Adipocyte (in vitro differentiated cells): ENCODE measurements at regions not wholly inside any gene's neighbourhood (a gene's known extent, or its start where the extent isn't known, plus 50 kb on each side); places are given as distances from the start of the nearest gene placed in this dataset.

ENCODE experiments used
- DNase-seq: peaks from one replicate; pipeline ENCODE4 v3.0.0-alpha.2; 2015; ENCODE audit warnings: low read depth
- H3K27me3 ChIP-seq: replicated peaks from 2 replicates; pipeline ENCODE4 v1.7.0; 2013; ENCODE audit warnings: mild to moderate bottlenecking, low read length, moderate library complexity; ENCODE audit not compliant: control insufficient read depth, insufficient read depth
- H3K36me3 ChIP-seq: 2 replicates; pipeline ENCODE4 v1.7.0; 2013; ENCODE audit warnings: low read length, mild to moderate bottlenecking, moderate library complexity; ENCODE audit not compliant: control insufficient read depth, insufficient read depth, severe bottlenecking
- H3K4me1 ChIP-seq: 2 replicates; pipeline ENCODE4 v1.7.0; 2013; ENCODE audit warnings: mild to moderate bottlenecking, low read length, moderate library complexity; ENCODE audit not compliant: control insufficient read depth, insufficient read depth
- H3K4me3 ChIP-seq: 2 replicates; pipeline ENCODE4 v1.7.0; 2013; ENCODE audit warnings: mild to moderate bottlenecking, low read length, moderate library complexity
- H3K9ac ChIP-seq: 2 replicates; pipeline ENCODE4 v1.7.0; 2013; ENCODE audit warnings: mild to moderate bottlenecking, low read length, moderate library complexity
- H3K9me3 ChIP-seq: 2 replicates; pipeline ENCODE4 v1.7.0; 2013; ENCODE audit warnings: mild to moderate bottlenecking, low read length, moderate library complexity; ENCODE audit not compliant: control insufficient read depth

DNA sequence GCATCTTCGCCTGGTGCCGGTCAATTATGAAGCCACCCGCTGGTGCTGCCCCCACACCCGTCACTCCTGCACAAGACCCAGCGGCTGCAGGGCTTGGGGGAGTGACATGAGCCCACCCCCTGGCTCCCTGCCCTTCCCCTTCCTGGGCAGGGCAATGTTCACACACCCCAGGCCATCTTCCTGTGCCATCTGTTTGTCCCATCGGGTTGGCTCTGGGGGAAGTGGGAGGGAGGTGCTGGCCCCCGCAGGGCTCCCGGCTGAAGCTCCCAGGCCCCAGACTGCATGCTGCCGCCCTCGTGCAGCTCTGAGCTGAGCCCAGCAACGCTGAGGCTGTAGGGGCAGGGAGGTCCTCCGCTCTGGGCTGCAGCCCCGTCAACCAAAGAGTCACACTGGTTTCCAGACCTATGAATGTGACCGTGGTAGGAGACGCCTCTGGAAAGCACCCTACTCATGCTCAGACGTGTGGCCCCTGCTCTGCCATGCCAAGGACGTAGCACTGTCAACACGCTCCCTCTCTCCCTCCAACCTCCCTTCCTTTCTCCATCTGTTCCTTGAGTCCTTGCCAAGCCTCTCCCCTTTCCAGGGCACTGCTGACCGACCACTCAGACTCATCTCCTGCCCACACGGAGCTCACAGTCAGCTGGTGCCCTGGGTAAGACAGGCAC is 140.4 kb downstream of the ENGASE start:
- H3K9me3 ChIP-seq: no peaks in the 10 kb centered on the region
- DNase-seq: no peak
- no peaks in the 10 kb centered on the region for H3K36me3 ChIP-seq
- no peak overlapping the region for H3K4me3 ChIP-seq
- no peaks in the 10 kb centered on the region for H3K4me1 ChIP-seq
- no peak overlapping the region for H3K9ac ChIP-seq
- H3K27me3 ChIP-seq: peaks cover 54% of the 10 kb centered on the region

DNA sequence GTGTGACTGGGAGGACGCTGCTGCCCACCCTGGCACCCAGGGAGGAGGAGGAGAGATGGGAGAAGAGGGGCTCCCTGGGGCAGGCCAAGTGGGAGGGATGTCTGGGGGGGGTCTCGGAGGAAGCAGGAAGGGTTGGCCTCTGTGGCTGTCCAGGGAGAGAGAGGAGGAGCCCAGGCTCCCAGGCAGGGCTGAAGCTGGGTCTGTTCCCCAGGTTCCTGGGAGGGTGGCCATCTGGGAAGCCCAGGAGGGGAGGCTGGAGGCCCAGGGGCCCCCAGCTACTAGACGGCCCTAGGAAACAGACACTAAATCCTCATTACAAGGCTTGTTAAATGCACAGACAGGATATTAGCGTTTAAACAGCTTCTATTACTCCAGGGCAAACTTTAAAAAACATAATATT is 139.8 kb downstream of the ENGASE start:
- no peaks in the 10 kb centered on the region for H3K36me3 ChIP-seq
- H3K9ac ChIP-seq: no peak overlapping the region
- DNase-seq: no peak
- no peak overlapping the region for H3K4me3 ChIP-seq
- H3K27me3 ChIP-seq: peaks cover 56% of the 10 kb centered on the region
- H3K4me1 ChIP-seq: no peaks in the 10 kb centered on the region
- H3K9me3 ChIP-seq: no peaks in the 10 kb centered on the region

- no peaks in the 10 kb centered on the region for H3K36me3 ChIP-seq
- no peaks in the 10 kb centered on the region for H3K4me1 ChIP-seq
- H3K9ac ChIP-seq: no peak overlapping the region
- no peak overlapping the region for H3K4me3 ChIP-seq
- no peak for DNase-seq
- no peaks in the 10 kb centered on the region for H3K9me3 ChIP-seq
- peaks cover 61% of the 10 kb centered on the region for H3K27me3 ChIP-seq
Observed at GRCh38 chr17:79213305-79213704, 138.7 kb downstream of the ENGASE start.

DNA sequence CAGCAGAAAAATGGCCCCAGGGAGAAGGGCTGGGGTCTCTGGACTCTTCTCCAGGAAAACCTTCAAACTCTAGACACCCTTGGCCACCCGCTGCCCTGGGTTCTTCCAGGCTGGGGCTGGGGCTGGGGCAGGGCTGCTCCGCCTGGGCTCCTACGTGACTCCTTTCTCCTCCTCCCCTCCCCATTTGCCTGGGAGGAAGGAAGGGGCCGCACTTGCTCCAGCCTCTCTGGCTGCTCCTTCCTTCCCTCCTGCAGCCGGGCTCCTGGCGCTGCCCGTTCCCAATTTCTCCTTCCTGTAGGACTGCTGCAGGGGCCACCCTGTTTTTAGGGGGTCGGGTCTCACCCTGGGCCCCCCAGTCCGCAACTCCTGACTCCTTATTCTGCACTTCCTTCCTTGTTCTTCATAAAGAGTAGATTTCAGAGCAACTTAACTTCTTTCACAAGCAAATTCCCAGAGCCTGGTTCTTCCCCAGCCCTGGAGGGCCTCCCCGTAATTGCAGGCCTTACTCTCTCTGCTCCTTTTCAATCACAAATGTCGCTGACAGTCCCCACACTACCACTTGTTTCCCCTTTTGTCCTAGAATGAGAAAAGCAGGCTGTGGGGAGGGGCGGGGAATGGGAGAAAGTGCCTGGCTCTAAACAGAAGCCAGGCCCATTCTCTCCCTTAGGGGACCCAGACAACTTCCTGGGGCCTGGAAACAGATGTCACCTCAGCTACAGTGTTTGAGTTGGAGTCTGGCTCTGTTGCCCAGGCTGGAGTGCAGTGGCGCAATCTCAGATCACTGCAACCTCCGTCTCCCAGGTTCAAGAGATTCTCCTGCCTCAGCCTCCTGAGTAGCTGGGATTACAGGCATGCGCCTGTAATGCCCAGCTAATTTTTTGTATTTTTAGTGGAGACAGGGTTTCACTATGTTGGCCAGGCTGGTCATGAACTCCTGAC is 137.8 kb downstream of the ENGASE start:
- Histone ChIP-seq H3K4me3 (no peak overlapping the region), H3K27me3 (peaks cover 61% of the 10 kb centered on the region), H3K9ac (no peak overlapping the region), H3K36me3 (no peaks in the 10 kb centered on the region), H3K4me1 (no peaks in the 10 kb centered on the region), H3K9me3 (no peaks in the 10 kb centered on the region)
- DNase-seq: no peak

DNA sequence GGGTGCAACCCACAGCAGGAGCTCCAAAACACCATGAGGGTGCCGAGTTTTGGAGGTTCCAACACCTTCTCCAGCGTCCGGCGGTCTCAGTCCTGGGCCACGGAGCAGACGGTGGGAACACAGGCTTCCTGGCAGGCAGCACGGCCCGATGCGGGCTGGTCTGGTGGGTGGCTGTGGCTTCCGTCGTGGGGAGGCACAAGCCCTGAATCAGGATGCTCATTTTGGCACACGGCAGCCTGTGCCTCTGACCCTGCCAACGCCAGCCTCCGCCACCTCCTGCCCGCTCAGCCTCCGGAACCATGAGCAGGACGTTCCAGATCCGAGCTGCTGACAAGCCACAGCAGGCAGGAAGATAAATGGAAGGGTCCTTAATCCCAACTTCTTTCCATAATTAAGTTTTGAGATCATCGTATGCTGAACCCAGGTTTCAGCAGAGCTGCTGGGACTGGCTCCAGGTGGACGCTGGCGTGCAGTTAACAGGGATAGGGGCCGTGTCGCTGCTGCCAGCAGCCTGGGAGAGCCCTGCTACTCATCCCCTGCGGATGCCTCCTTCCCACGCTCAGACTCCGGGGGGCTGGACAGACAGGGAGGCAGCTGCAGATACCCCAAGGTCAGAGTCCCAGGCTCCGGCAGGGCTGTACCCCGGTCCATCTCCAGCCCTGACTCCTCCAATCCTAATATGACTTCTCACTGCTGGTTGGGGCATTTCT is 136.6 kb downstream of the ENGASE start:
- H3K9ac ChIP-seq: no peak overlapping the region
- no peak for DNase-seq
- no peaks in the 10 kb centered on the region for H3K9me3 ChIP-seq
- H3K4me1 ChIP-seq: no peaks in the 10 kb centered on the region
- no peaks in the 10 kb centered on the region for H3K36me3 ChIP-seq
- no peak overlapping the region for H3K4me3 ChIP-seq
- peaks cover 53% of the 10 kb centered on the region for H3K27me3 ChIP-seq

- no peaks in the 10 kb centered on the region for H3K36me3 ChIP-seq
- no peak overlapping the region for H3K9ac ChIP-seq
- H3K9me3 ChIP-seq: no peaks in the 10 kb centered on the region
- peaks cover 48% of the 10 kb centered on the region for H3K27me3 ChIP-seq
- H3K4me3 ChIP-seq: no peak overlapping the region
- no peaks in the 10 kb centered on the region for H3K4me1 ChIP-seq
- DNase-seq: no peak
Observed at GRCh38 chr17:79210638-79211037, 136.0 kb downstream of the ENGASE start.

DNA sequence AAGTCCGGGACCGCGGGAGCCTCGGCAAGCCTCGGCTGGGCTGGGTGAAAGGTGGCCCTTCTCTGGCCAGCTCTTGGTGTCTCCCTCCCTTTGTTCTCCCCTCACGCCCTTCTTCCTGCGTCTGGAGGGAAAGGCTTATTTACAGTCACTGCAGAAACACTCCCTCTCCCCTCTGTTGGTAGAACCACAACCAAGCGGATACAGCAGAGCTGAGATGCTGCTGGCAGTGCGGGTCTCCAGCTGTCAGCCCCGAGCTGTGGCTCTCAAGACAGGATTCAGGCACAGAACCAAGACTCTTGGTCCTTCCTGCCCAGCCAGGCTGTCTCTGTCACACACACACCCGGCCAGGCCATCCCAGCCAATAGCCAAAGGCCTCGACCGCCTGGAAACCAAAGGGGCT is 133.3 kb downstream of the ENGASE start:
- Histone ChIP-seq H3K27me3 (peaks cover 40% of the 10 kb centered on the region), H3K4me1 (no peaks in the 10 kb centered on the region), H3K9ac (no peak overlapping the region), H3K4me3 (no peak overlapping the region), H3K9me3 (peaks cover 5% of the 10 kb centered on the region), H3K36me3 (no peaks in the 10 kb centered on the region)
- no peak for DNase-seq

- Histone ChIP-seq H3K4me3 (no peak overlapping the region), H3K36me3 (no peaks in the 10 kb centered on the region), H3K4me1 (peaks cover 6% of the 10 kb centered on the region), H3K27me3 (peaks cover 40% of the 10 kb centered on the region), H3K9ac (no peak overlapping the region), H3K9me3 (peaks cover 5% of the 10 kb centered on the region)
- no peak for DNase-seq
Observed at GRCh38 chr17:79205688-79206205, 131.1 kb downstream of the ENGASE start.

GRCh38 chr17:79204261-79204660 is 129.6 kb downstream of the ENGASE start:
- Histone ChIP-seq H3K36me3 (no peaks in the 10 kb centered on the region), H3K9ac (no peak overlapping the region), H3K4me1 (peaks cover 6% of the 10 kb centered on the region), H3K9me3 (peaks cover 5% of the 10 kb centered on the region), H3K27me3 (peaks cover 44% of the 10 kb centered on the region), H3K4me3 (no peak overlapping the region)
- no peak for DNase-seq

DNA sequence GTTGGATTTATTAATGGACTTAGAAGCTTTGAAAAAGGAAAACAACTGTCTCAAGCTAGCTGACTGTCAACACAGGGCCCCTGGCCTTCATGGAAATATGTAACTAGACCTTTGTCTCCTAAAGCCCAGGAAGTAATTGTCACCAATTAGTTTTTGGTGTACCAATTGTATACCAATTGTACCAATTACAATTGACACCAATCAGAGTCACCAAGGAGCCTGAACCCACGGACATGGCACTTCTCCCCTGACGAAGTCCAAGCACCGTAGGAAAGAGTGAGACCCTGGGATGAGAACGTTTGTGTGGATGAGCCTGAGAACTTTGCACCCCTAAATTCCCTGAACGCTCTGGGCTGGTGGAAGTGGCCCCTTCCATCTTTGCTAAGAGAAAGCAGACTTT is 129.0 kb downstream of the ENGASE start:
- H3K36me3 ChIP-seq: no peaks in the 10 kb centered on the region
- H3K27me3 ChIP-seq: peaks cover 42% of the 10 kb centered on the region

GRCh38 chr17:79203016-79203415 is 128.4 kb downstream of the ENGASE start:
- H3K27me3 ChIP-seq: peaks cover 47% of the 10 kb centered on the region
- H3K4me1 ChIP-seq: peaks cover 6% of the 10 kb centered on the region
- H3K9ac ChIP-seq: no peak overlapping the region
- H3K4me3 ChIP-seq: no peak overlapping the region
- no peaks in the 10 kb centered on the region for H3K36me3 ChIP-seq
- DNase-seq: no peak
- H3K9me3 ChIP-seq: peaks cover 5% of the 10 kb centered on the region

More for the DNA sequence above, 129.0 kb downstream of the ENGASE start:
- Histone ChIP-seq H3K9ac (no peak overlapping the region), H3K9me3 (peaks cover 5% of the 10 kb centered on the region), H3K4me1 (peaks cover 6% of the 10 kb centered on the region), H3K4me3 (no peak overlapping the region)
- no peak for DNase-seq
